Ishikawa (cell line): ENCODE measurements at regions not wholly inside any gene's neighbourhood (a gene's known extent, or its start where the extent isn't known, plus 50 kb on each side); places are given as distances from the start of the nearest gene placed in this dataset.

Experiments
- CEBPB ChIP-seq: IDR thresholded peaks from 2 replicates; pipeline ENCODE4 v1.6.1; 2012
- CREB1 ChIP-seq: IDR thresholded peaks from 2 replicates; pipeline ENCODE4 v1.6.1; 2012; ENCODE audit warnings: low read depth
- EGR1 ChIP-seq: IDR thresholded peaks from 2 replicates; pipeline ENCODE4 v1.6.1; 2012
- EP300 ChIP-seq: IDR thresholded peaks from 2 replicates; pipeline ENCODE4 v1.6.1; 2012; ENCODE audit warnings: borderline replicate concordance
- FOXM1 ChIP-seq: IDR thresholded peaks from 2 replicates; pipeline ENCODE4 v1.6.1; 2012; ENCODE audit warnings: low read depth, borderline replicate concordance
- NFIC ChIP-seq: IDR thresholded peaks from 2 replicates; pipeline ENCODE4 v1.6.1; 2012
- RAD21 ChIP-seq: IDR thresholded peaks from 2 replicates; pipeline ENCODE4 v1.6.1; 2012; ENCODE audit warnings: low read depth
- TAF1 ChIP-seq: IDR thresholded peaks from 2 replicates; pipeline ENCODE4 v1.6.1; 2012; ENCODE audit warnings: low read depth, mild to moderate bottlenecking
- TCF12 ChIP-seq: IDR thresholded peaks from 2 replicates; pipeline ENCODE4 v1.6.1; 2012; ENCODE audit warnings: low read depth
- TEAD4 ChIP-seq: IDR thresholded peaks from 2 replicates; pipeline ENCODE4 v1.6.1; 2012
- USF1 ChIP-seq: IDR thresholded peaks from 2 replicates; pipeline ENCODE4 v1.6.1; 2012
- YY1 ChIP-seq: IDR thresholded peaks from 2 replicates; pipeline ENCODE4 v1.6.1; 2012; ENCODE audit warnings: low read depth
- ZBTB7A ChIP-seq: IDR thresholded peaks from 2 replicates; pipeline ENCODE4 v1.6.1; 2012; ENCODE audit warnings: low read depth
- TF ChIP-seq, protein P1 (sequence below): IDR thresholded peaks from 2 replicates; pipeline ENCODE4 v1.6.1; 2012; ENCODE audit warnings: low read depth, mild to moderate bottlenecking
- TF ChIP-seq, protein P2 (sequence below): IDR thresholded peaks from 2 replicates; pipeline ENCODE4 v1.6.1; 2012

- TF ChIP-seq EGR1 (no peak), FOXM1 (no peak), ZBTB7A (no peak), CREB1 (no peak), CEBPB (no peak), YY1 (no peak), TAF1 (no peak), TEAD4 (no peak), NFIC (no peak), RAD21 (no peak)
- TF ChIP-seq, protein P1, sequence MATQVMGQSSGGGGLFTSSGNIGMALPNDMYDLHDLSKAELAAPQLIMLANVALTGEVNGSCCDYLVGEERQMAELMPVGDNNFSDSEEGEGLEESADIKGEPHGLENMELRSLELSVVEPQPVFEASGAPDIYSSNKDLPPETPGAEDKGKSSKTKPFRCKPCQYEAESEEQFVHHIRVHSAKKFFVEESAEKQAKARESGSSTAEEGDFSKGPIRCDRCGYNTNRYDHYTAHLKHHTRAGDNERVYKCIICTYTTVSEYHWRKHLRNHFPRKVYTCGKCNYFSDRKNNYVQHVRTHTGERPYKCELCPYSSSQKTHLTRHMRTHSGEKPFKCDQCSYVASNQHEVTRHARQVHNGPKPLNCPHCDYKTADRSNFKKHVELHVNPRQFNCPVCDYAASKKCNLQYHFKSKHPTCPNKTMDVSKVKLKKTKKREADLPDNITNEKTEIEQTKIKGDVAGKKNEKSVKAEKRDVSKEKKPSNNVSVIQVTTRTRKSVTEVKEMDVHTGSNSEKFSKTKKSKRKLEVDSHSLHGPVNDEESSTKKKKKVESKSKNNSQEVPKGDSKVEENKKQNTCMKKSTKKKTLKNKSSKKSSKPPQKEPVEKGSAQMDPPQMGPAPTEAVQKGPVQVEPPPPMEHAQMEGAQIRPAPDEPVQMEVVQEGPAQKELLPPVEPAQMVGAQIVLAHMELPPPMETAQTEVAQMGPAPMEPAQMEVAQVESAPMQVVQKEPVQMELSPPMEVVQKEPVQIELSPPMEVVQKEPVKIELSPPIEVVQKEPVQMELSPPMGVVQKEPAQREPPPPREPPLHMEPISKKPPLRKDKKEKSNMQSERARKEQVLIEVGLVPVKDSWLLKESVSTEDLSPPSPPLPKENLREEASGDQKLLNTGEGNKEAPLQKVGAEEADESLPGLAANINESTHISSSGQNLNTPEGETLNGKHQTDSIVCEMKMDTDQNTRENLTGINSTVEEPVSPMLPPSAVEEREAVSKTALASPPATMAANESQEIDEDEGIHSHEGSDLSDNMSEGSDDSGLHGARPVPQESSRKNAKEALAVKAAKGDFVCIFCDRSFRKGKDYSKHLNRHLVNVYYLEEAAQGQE = no peak
- TF ChIP-seq, protein P2, sequence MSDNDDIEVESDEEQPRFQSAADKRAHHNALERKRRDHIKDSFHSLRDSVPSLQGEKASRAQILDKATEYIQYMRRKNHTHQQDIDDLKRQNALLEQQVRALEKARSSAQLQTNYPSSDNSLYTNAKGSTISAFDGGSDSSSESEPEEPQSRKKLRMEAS = no peak
These were observed 171.2 kb downstream of the CMPK2 start for GRCh38 chr2:6694555-6694954.

GRCh38 chr2:6700335-6700734 is 165.4 kb downstream of the CMPK2 start:
- TF ChIP-seq CEBPB (no peak), ZBTB7A (no peak), TCF12 (no peak), FOXM1 (no peak), NFIC (no peak), YY1 (no peak), TEAD4 (no peak), TAF1 (no peak), USF1 (no peak), RAD21 (no peak), CREB1 (no peak), EGR1 (no peak), EP300 (no peak)
- TF ChIP-seq, protein P2 = no peak
- TF ChIP-seq, protein P1 = no peak

DNA sequence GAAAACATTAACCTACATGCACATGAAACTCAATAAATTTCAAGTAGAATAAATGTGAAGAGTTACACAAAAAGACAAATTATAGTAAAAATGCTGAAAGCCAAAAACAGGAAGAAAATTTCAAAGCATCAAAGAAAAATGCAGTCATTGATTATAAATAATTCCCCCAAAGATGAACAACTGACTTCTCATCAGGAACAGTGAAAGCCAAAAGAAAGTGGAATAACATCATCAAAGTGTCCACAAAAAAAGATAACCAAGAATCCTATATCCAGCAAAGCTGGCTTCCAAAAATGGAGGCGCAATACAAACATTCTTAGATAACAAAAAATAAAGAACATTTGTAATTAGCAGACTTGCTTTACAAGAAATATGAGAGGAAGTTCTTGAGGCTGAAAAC is 161.6 kb downstream of the CMPK2 start:
- TF ChIP-seq USF1 (no peak), TCF12 (no peak)

DNA sequence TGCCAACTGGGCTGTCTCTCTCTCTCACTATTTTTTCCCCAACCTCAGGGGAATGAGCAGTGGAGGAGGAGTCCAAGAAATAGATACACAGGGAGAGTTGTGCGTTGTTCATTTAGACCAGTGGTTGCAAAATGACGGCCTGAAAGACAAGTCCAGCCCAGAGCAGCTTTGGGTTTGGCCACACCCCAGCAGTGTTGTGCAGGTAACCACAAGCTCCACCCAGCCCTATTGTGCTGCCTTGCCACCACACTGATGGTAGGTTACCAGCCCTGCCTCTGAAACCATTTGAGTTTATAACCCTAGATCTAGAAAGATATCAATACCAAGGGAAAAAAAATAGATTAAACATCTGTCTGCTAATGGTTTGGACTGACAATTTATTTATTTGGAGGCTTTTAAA is 144.3 kb downstream of the CMPK2 start:
- no peak for TF ChIP-seq USF1

GRCh38 chr2:6722574-6722973 is 143.1 kb downstream of the CMPK2 start:
- TF ChIP-seq, protein P1 = no peak
- TF ChIP-seq CREB1 (no peak), EGR1 (no peak), CEBPB (no peak), EP300 (no peak), USF1 (no peak), NFIC (no peak), ZBTB7A (no peak), FOXM1 (no peak), RAD21 (no peak), TEAD4 (no peak), YY1 (no peak), TAF1 (no peak), TCF12 (no peak)
- TF ChIP-seq, protein P2 = no peak
